AG10803 (cell line): ENCODE measurements at regions not wholly inside any gene's neighbourhood (a gene's known extent, or its start where the extent isn't known, plus 50 kb on each side); places are given as distances from the start of the nearest gene placed in this dataset.

Experiments
- DNase-seq: peaks from one replicate; pipeline ENCODE4 v3.0.0; 2010; ENCODE audit warnings: low read depth
- H3K4me3 ChIP-seq: 2 replicates; pipeline ENCODE4 v1.5.1; 2011; ENCODE audit warnings: mild to moderate bottlenecking, low read length, control low read depth
- CTCF ChIP-seq: conservative IDR thresholded peaks from 2 replicates; pipeline ENCODE4 v1.5.1; 2011; ENCODE audit warnings: mild to moderate bottlenecking, low read length, control low read depth, inconsistent platforms

- no peak overlapping the region for H3K4me3 ChIP-seq
- DNase-seq: no peak
- no peak for TF ChIP-seq CTCF
Measured at GRCh38 chr12:74820324-74820723, 282.7 kb downstream of the ATXN7L3B start.

GRCh38 chr12:74836567-74836966 is 298.9 kb downstream of the ATXN7L3B start:
- no peak for TF ChIP-seq CTCF
- no peak for DNase-seq
- no peak overlapping the region for H3K4me3 ChIP-seq

GRCh38 chr12:74846116-74846515 is 308.5 kb downstream of the ATXN7L3B start:
- TF ChIP-seq CTCF: no peak
- H3K4me3 ChIP-seq: no peak overlapping the region
- DNase-seq: no peak

GRCh38 chr12:74847169-74847568 is 309.5 kb downstream of the ATXN7L3B start:
- no peak for DNase-seq
- no peak overlapping the region for H3K4me3 ChIP-seq
- no peak for TF ChIP-seq CTCF

GRCh38 chr12:74848006-74848405 is 310.4 kb downstream of the ATXN7L3B start:
- DNase-seq: no peak
- H3K4me3 ChIP-seq: no peak overlapping the region
- TF ChIP-seq CTCF: no peak

- no peak overlapping the region for H3K4me3 ChIP-seq
- TF ChIP-seq CTCF: no peak
- no peak for DNase-seq
Measured at GRCh38 chr12:74849801-74850200, 312.2 kb downstream of the ATXN7L3B start.

GRCh38 chr12:74871817-74872216 is 334.2 kb downstream of the ATXN7L3B start:
- no peak for DNase-seq
- no peak overlapping the region for H3K4me3 ChIP-seq
- no peak for TF ChIP-seq CTCF
